Breast epithelium (tissue), 3 donors: ENCODE measurements at regions not wholly inside any gene's neighbourhood (a gene's known extent, or its start where the extent isn't known, plus 50 kb on each side); places are given as distances from the start of the nearest gene placed in this dataset.

Source experiments
- CTCF ChIP-seq, 3 donors: fragments of 450-650 bp; IDR thresholded peaks; one replicate each; pipeline ENCODE4 v1.5.1; 2016 to 2017; ENCODE audit warnings: antibody characterized with exemption in 3 of 3, mild to moderate bottlenecking in 3 of 3, moderate library complexity in 3 of 3
- POLR2A ChIP-seq: fragments of 450-650 bp; IDR thresholded peaks from one replicate; pipeline ENCODE4 v1.6.1; 2016; ENCODE audit warnings: antibody characterized with exemption, mild to moderate bottlenecking, moderate library complexity

- TF ChIP-seq POLR2A (no peak), CTCF (IDR thresholded peaks at IDR 0.05) (no peak)
These were observed 353.1 kb downstream of the EIPR1 start for GRCh38 chr2:3024401-3024935.
